GM20000 (cell line): ENCODE measurements at regions not wholly inside any gene's neighbourhood (a gene's known extent, or its start where the extent isn't known, plus 50 kb on each side); places are given as distances from the start of the nearest gene placed in this dataset.

Experiments used
- DNase-seq: peaks from one replicate; pipeline ENCODE4 v3.0.0; 2012; ENCODE audit warnings: low spot score
- CTCF ChIP-seq: IDR thresholded peaks from 2 replicates; pipeline ENCODE4 v1.5.1; 2012; ENCODE audit warnings: mild to moderate bottlenecking, control low read depth; ENCODE audit errors: extremely low read depth, missing control alignments

- TF ChIP-seq CTCF, result no peak
- no peak for DNase-seq
Observed at GRCh38 chr11:29309992-29310391, 706.8 kb downstream of the KCNA4 start.

- no peak for DNase-seq
- no peak for TF ChIP-seq CTCF
Observed at GRCh38 chr11:29306527-29306926, 710.3 kb downstream of the KCNA4 start.

GRCh38 chr11:29305456-29306232 is 711.2 kb downstream of the KCNA4 start:
- no peak for TF ChIP-seq CTCF
- no peak for DNase-seq

- no peak for TF ChIP-seq CTCF
- DNase-seq, result no peak
Observed at GRCh38 chr11:29300420-29300819, 716.4 kb downstream of the KCNA4 start.

- DNase-seq, result no peak
- no peak for TF ChIP-seq CTCF
Observed at GRCh38 chr11:29296680-29297079, 720.1 kb downstream of the KCNA4 start.

GRCh38 chr11:29293825-29294224 is 723.0 kb downstream of the KCNA4 start:
- TF ChIP-seq CTCF, result no peak
- DNase-seq, result peak; percentile 17

- no peak for TF ChIP-seq CTCF
- no peak for DNase-seq
Observed at GRCh38 chr11:29282088-29282487, 734.7 kb downstream of the KCNA4 start.
